Stomach (tissue), 4 donors: ENCODE measurements at regions not wholly inside any gene's neighbourhood (a gene's known extent, or its start where the extent isn't known, plus 50 kb on each side); places are given as distances from the start of the nearest gene placed in this dataset.

Experiments used
- CTCF ChIP-seq, 7 experiments: fragments of 450-650 bp in 4 of 7; fragments of 200-600 bp in 3 of 7; sonication (generic) in 3 of 7; IDR thresholded peaks; one replicate each; pipeline ENCODE4 v1.5.1; 2016 to 2019; ENCODE audit warnings: antibody characterized with exemption in 7 of 7, control low read depth in 2 of 7, mild to moderate bottlenecking in 1 of 7
- POLR2AphosphoS5 ChIP-seq, 3 donors: sonication (generic); formaldehyde crosslinking; IDR thresholded peaks; one replicate each; pipeline ENCODE4 v1.6.1; 2016; ENCODE audit warnings: antibody characterized with exemption in 3 of 3

GRCh38 chr1:147826259-147826658 lies 65.9 kb upstream of the GJA5 start:
- TF ChIP-seq CTCF (IDR thresholded peaks at IDR 0.05) (no peak), POLR2AphosphoS5 (IDR thresholded peaks at IDR 0.05) (no peak)
